ENCODE measurements at regions not wholly inside any gene's neighbourhood (a gene's known extent, or its start where the extent isn't known, plus 50 kb on each side); places are given as distances from the start of the nearest gene placed in this dataset.

DNA sequence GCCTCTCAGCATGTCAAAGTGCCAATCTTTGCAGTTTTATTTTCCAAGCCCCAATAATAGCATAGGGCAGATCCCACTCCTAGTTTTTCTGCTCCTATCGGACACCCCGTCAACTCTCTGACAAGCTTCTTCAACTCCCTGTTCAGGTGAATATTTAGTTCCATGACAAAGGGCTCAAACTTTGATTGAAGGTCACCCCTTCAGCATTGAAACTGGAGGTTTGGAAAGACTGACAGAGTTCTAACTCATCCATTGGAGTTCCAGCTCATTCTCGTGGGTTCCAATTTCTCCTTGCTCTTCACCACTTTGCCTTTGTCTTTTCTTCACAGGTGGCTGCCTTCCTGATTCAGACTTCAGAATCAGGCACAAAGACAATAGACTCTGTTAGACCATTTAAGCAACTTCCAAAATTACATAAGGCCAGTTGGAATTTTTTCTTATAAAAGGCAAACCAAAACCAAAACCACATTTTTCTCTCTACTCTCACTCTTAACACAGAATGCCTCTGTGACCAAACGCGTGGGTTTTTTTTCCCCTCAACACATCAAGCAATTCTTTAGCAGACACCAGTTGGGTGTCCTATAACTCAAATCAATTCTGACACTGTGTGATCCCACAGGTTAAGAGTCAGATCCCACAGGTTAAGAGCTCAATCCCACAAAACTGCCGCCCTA, 169.3 kb upstream of the USP25 start:
- TF ChIP-seq, protein P1, sequence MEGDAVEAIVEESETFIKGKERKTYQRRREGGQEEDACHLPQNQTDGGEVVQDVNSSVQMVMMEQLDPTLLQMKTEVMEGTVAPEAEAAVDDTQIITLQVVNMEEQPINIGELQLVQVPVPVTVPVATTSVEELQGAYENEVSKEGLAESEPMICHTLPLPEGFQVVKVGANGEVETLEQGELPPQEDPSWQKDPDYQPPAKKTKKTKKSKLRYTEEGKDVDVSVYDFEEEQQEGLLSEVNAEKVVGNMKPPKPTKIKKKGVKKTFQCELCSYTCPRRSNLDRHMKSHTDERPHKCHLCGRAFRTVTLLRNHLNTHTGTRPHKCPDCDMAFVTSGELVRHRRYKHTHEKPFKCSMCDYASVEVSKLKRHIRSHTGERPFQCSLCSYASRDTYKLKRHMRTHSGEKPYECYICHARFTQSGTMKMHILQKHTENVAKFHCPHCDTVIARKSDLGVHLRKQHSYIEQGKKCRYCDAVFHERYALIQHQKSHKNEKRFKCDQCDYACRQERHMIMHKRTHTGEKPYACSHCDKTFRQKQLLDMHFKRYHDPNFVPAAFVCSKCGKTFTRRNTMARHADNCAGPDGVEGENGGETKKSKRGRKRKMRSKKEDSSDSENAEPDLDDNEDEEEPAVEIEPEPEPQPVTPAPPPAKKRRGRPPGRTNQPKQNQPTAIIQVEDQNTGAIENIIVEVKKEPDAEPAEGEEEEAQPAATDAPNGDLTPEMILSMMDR (tag by site-specific recombination; IDR thresholded peaks at IDR 0.05), result no peak
- TF ChIP-seq ZNF24 (tag by site-specific recombination; IDR thresholded peaks at IDR 0.05), result no peak
- TF ChIP-seq, protein P2, sequence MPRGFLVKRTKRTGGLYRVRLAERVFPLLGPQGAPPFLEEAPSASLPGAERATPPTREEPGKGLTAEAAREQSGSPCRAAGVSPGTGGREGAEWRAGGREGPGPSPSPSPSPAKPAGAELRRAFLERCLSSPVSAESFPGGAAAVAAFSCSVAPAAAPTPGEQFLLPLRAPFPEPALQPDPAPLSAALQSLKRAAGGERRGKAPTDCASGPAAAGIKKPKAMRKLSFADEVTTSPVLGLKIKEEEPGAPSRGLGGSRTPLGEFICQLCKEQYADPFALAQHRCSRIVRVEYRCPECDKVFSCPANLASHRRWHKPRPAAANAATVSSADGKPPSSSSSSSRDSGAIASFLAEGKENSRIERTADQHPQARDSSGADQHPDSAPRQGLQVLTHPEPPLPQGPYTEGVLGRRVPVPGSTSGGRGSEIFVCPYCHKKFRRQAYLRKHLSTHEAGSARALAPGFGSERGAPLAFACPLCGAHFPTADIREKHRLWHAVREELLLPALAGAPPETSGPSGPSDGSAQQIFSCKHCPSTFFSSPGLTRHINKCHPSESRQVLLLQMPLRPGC (tag by site-specific recombination; IDR thresholded peaks at IDR 0.05), result no peak

All from HEK293 (cell line).